OCI-LY3 (cell line): ENCODE measurements at regions not wholly inside any gene's neighbourhood (a gene's known extent, or its start where the extent isn't known, plus 50 kb on each side); places are given as distances from the start of the nearest gene placed in this dataset.

Source experiments
- EZH2phosphoT487 ChIP-seq: fragments of 200-600 bp; shearing (Covaris generic); IDR thresholded peaks from 2 replicates; pipeline ENCODE4 v1.6.1; 2018; ENCODE audit warnings: antibody characterized with exemption, mixed run types, low read depth
- TF ChIP-seq, protein P1 (sequence below): fragments of 200-600, 300-600 bp; sonication (generic); IDR thresholded peaks from 2 replicates; pipeline ENCODE4 v1.5.1; 2014; ENCODE audit warnings: antibody characterized with exemption, low read length, low read depth

DNA sequence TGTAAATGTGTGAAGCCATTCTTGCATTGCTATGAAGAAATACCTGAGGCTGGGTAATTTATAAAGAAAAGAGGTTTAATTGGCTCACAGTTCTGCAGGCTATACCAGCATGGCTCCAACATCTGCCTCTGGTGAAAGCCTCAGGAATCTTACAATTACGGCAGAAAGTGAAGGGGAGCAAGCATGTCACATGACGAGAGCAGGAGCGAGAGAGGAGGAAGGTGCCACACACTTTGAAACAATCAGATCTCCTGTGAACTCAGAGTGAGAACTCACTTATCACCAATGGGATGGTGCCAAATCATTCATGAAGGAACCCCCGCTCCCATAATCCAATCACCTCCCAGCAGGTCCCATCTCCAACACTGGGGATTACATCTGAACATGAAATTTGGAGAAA lies 213.6 kb upstream of the TSC22D2 start:
- TF ChIP-seq, protein P1, sequence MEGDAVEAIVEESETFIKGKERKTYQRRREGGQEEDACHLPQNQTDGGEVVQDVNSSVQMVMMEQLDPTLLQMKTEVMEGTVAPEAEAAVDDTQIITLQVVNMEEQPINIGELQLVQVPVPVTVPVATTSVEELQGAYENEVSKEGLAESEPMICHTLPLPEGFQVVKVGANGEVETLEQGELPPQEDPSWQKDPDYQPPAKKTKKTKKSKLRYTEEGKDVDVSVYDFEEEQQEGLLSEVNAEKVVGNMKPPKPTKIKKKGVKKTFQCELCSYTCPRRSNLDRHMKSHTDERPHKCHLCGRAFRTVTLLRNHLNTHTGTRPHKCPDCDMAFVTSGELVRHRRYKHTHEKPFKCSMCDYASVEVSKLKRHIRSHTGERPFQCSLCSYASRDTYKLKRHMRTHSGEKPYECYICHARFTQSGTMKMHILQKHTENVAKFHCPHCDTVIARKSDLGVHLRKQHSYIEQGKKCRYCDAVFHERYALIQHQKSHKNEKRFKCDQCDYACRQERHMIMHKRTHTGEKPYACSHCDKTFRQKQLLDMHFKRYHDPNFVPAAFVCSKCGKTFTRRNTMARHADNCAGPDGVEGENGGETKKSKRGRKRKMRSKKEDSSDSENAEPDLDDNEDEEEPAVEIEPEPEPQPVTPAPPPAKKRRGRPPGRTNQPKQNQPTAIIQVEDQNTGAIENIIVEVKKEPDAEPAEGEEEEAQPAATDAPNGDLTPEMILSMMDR = no peak
- TF ChIP-seq EZH2phosphoT487 = no peak
